Calu3 (cell line): ENCODE measurements at regions not wholly inside any gene's neighbourhood (a gene's known extent, or its start where the extent isn't known, plus 50 kb on each side); places are given as distances from the start of the nearest gene placed in this dataset.

ENCODE experiments used
- BruUV-seq: library from RNA; stranded (reverse); fragments of 400-500 nt; replicated peaks from 2 replicates; lab custom pipeline; 2021; lab: Mats Ljungman, UMichigan
- CTCF ChIA-PET: fragments of 300-600 bp; sonication (Branson Sonifier 250); formaldehyde crosslinking; loops from one replicate; lab custom pipeline; 2022; ENCODE audit warnings: antibody characterized with exemption; lab: Charles Lee
- DNase-seq: peaks from one replicate; pipeline ENCODE4 v3.0.0; 2022
- H3K27ac Mint-ChIP-seq: one replicate; pipeline ENCODE4 v1.8.0; 2022; ENCODE audit warnings: mixed read lengths; ENCODE audit not compliant: unreplicated experiment
- H3K27me3 Mint-ChIP-seq: one replicate; pipeline ENCODE4 v1.8.0; 2022; ENCODE audit warnings: mixed read lengths; ENCODE audit not compliant: unreplicated experiment
- H3K36me3 Mint-ChIP-seq: one replicate; pipeline ENCODE4 v1.8.0; 2022; ENCODE audit warnings: mild to moderate bottlenecking, moderate library complexity, mixed read lengths; ENCODE audit not compliant: insufficient read depth, unreplicated experiment
- H3K4me1 Mint-ChIP-seq: one replicate; pipeline ENCODE4 v1.8.0; 2022; ENCODE audit warnings: mild to moderate bottlenecking, low read depth, mixed read lengths; ENCODE audit not compliant: unreplicated experiment
- H3K4me3 Mint-ChIP-seq: one replicate; pipeline ENCODE4 v1.8.0; 2022; ENCODE audit warnings: mild to moderate bottlenecking, low read depth, moderate library complexity, mixed read lengths; ENCODE audit not compliant: unreplicated experiment
- H3K9me3 Mint-ChIP-seq: one replicate; pipeline ENCODE4 v1.8.0; 2022; ENCODE audit warnings: low read depth, mixed read lengths; ENCODE audit not compliant: unreplicated experiment
- intact Hi-C: fragments of 100-400 bp; cut with micrococcal nuclease; formaldehyde crosslinking; loops from one replicate; pipeline ENCODE4 v1.10.0; 2022; ENCODE audit not compliant: unreplicated experiment
- TF ChIP-seq, protein P1 (sequence below): fragments of 200-600 bp; IDR thresholded peaks from one replicate; pipeline ENCODE4 v1.8.0; 2022; ENCODE audit warnings: antibody characterized with exemption; ENCODE audit not compliant: unreplicated experiment

DNA sequence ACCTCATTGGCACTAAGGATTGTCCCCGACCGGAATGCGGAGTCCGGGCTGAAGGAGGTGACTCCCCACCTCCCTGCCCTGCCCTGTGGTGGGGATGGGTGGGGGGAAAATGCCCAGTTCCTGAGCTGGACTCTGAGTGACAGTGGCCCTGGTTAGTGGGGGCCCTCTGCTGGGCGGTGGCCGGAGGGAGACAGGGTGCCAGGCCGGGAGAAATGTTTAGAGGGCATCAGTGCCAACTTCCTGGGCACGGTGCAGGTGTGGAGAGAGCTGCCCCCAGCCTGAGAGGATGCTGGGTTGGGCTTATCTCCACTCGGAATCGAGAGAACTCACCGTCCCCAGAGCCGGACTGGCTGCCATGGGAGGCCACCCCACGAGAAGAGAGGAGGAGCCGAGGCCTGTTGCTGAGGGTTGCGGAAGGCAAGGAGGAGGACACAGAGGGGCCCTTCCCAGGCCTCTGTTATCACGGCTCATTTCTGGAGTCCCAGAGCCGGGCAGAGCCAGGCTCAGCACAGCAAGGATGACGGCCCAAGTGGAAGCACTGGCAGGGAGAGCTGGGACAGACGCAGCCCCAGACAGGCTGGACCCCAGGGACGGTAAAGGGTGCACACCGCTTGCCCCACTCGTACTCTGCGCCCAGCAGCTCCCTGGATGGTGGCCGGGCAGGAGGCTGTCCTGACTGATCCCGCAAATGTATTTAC, 156.7 kb downstream of the KIF26A start:
- TF ChIP-seq, protein P1, sequence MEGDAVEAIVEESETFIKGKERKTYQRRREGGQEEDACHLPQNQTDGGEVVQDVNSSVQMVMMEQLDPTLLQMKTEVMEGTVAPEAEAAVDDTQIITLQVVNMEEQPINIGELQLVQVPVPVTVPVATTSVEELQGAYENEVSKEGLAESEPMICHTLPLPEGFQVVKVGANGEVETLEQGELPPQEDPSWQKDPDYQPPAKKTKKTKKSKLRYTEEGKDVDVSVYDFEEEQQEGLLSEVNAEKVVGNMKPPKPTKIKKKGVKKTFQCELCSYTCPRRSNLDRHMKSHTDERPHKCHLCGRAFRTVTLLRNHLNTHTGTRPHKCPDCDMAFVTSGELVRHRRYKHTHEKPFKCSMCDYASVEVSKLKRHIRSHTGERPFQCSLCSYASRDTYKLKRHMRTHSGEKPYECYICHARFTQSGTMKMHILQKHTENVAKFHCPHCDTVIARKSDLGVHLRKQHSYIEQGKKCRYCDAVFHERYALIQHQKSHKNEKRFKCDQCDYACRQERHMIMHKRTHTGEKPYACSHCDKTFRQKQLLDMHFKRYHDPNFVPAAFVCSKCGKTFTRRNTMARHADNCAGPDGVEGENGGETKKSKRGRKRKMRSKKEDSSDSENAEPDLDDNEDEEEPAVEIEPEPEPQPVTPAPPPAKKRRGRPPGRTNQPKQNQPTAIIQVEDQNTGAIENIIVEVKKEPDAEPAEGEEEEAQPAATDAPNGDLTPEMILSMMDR: no peak
- H3K27ac Mint-ChIP-seq: no peak overlapping the region
- no peak overlapping the region for H3K4me3 Mint-ChIP-seq
- CTCF ChIA-PET: interaction anchor here (0.6 kb wide), 1 partner anchor 70 kb away, joined by 3 read pairs; no protein-coding TSS in a partner anchor
- no TSS peak for BruUV-seq
- DNase-seq: no peak
- no peaks in the 10 kb centered on the region for H3K9me3 Mint-ChIP-seq
- intact Hi-C loops: no loop called here
- no peaks in the 10 kb centered on the region for H3K4me1 Mint-ChIP-seq
- no peaks in the 10 kb centered on the region for H3K36me3 Mint-ChIP-seq
- peaks cover 67% of the 10 kb centered on the region for H3K27me3 Mint-ChIP-seq

DNA sequence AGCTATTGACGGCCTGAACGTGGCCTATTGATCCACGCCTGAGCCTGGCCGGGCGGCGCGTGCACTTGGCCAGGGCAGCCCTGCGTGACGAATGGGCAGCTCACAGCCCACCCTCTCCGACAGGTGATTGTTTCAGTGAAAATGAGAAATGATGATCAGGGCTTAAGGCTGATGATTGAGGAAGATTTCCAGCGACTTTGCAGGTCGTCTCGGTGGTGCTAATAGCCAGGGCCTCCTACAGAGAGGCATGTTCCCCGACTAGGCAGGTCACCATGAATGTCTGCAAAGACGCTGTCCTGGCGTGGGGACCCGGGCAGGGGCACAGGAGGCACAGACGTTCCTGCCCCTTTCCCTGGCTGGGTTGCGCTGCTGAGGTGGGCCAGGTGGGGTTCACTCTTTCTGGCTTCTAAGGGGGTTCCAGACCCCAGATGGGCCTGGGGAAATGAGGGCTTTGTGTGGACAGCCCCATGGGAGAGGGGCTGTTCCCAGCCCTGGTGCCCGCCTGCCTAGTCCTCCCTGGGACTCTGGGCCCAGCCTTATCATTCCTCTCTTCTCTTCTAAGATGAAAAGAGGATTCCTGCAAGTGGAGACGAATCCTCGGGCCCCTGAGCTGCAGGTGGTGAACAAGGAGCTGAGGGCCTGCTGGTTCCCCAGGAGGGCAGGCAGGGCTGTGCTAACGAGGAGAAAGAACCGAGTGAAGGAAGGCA, 157.4 kb downstream of the KIF26A start:
- CTCF ChIA-PET: no interaction called here
- Mint-ChIP-seq H3K36me3 (no peaks in the 10 kb centered on the region), H3K4me1 (no peaks in the 10 kb centered on the region), H3K27ac (no peak overlapping the region), H3K4me3 (no peak overlapping the region), H3K27me3 (peaks cover 60% of the 10 kb centered on the region), H3K9me3 (no peaks in the 10 kb centered on the region)
- BruUV-seq: no TSS peak
- no peak for DNase-seq
- TF ChIP-seq, protein P1: no peak
- intact Hi-C loops: no loop called here

DNA sequence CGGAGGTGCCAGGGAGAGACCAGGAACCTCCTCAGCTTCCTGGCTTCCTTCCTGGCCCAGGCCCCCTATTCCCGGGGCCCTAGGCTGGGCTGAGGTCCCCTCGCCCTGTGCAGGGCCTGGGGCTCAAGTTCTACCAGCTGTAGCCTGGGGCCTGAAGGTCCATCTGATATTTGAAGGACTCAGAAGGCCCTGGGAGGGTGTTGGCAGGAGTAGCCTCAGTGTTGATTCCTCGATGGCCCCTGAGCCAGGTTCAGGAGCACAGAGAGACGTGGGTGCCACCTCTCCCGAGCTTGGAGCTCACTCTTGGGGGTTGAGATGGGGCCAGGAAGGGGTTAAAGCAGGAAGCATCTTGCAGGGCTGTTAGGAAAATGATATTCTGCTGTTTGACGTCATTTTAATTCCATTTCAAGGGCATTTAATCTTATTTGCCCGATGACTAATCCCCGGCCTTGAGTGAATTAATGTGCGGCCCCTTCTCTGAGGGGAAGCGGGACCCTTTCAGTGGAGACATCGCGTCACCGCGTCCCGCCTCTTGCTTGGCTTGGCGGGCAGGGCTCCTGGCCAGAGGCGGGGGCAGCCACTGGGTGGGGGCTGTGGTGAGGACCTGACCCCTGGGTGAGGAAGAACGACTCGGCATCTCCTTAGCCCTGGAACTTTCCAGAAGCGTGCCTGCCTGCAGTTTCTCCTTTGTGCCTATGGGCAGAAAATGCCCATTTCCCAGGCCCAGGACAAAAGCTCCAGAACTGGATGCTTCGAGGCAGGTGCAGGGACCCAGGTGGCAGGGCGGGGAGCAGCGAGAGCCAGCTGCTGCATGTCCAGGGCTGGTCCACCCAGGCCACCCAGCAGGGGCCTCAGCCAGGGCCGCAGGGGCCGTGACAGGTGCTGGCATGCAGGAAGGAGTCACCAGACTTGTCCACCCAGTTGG, 158.3 kb downstream of the KIF26A start:
- TF ChIP-seq, protein P1: no peak
- no peaks in the 10 kb centered on the region for H3K9me3 Mint-ChIP-seq
- DNase-seq: no peak
- no peak overlapping the region for H3K27ac Mint-ChIP-seq
- CTCF ChIA-PET: no interaction called here
- no peaks in the 10 kb centered on the region for H3K36me3 Mint-ChIP-seq
- intact Hi-C loops: no loop called here
- H3K4me3 Mint-ChIP-seq: no peak overlapping the region
- H3K27me3 Mint-ChIP-seq: peaks cover 60% of the 10 kb centered on the region
- no peaks in the 10 kb centered on the region for H3K4me1 Mint-ChIP-seq
- BruUV-seq: no TSS peak

DNA sequence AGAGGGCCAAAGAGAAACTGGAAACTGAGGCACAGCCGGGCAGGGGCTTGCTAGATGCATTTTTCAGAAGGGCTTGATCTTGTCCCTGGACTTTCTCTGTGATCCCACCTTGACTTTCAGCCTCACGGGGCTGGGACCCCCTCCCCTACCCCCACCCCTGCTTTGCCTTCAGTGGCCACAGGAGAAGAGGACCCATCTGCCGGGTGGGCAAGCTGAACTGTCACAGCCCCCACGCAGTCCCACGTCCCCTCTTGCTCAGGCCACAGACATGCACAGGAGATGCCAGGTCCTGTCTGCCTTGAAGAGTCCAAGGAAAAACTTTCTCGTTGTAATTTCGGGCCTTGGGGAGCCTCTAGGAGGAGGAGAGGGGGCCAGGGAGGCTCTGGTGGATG, 158.9 kb downstream of the KIF26A start:
- no peaks in the 10 kb centered on the region for H3K9me3 Mint-ChIP-seq
- no peak overlapping the region for H3K4me3 Mint-ChIP-seq
- no peaks in the 10 kb centered on the region for H3K36me3 Mint-ChIP-seq
- no peak for DNase-seq
- no TSS peak for BruUV-seq
- CTCF ChIA-PET: interaction anchor here (0.7 kb wide), 1 partner anchor 474 kb away, joined by 6 read pairs; no protein-coding TSS in a partner anchor
- intact Hi-C loops: no loop called here
- H3K27ac Mint-ChIP-seq: no peak overlapping the region
- no peaks in the 10 kb centered on the region for H3K4me1 Mint-ChIP-seq
- TF ChIP-seq, protein P1: no peak
- H3K27me3 Mint-ChIP-seq: peaks cover 62% of the 10 kb centered on the region
